GM12878 (cell line): ENCODE measurements at regions not wholly inside any gene's neighbourhood (a gene's known extent, or its start where the extent isn't known, plus 50 kb on each side); places are given as distances from the start of the nearest gene placed in this dataset.

ENCODE experiments used
- BACH1 ChIP-seq: fragments of 450-650 bp; IDR thresholded peaks from 2 replicates; pipeline ENCODE4 v1.6.1; 2017; ENCODE audit warnings: mild to moderate bottlenecking, borderline replicate concordance
- BMI1 ChIP-seq: fragments of 450-650 bp; IDR thresholded peaks from 2 replicates; pipeline ENCODE4 v1.6.1; 2016; ENCODE audit warnings: mild to moderate bottlenecking, moderate library complexity, borderline replicate concordance
- CBFB ChIP-seq: IDR thresholded peaks from 2 replicates; pipeline ENCODE4 v1.6.1; 2016; ENCODE audit warnings: antibody characterized with exemption, low read depth
- CBX5 ChIP-seq: sonication (generic); IDR thresholded peaks from 2 replicates; pipeline ENCODE4 v1.6.1; 2016; ENCODE audit warnings: low read depth, moderate library complexity, mild to moderate bottlenecking, inconsistent platforms
- CREB1 ChIP-seq: IDR thresholded peaks from 2 replicates; pipeline ENCODE4 v1.6.1; 2012; ENCODE audit warnings: low read depth, mild to moderate bottlenecking, inconsistent platforms
- EGR1 ChIP-seq, 2 experiments: IDR thresholded peaks; 1 replicate in 1 of 2; 2 replicates in 1 of 2; pipeline ENCODE4 v1.6.1; 2011 to 2012; ENCODE audit warnings: low read depth in 2 of 2, low read length in 2 of 2, borderline replicate concordance in 1 of 2, mild to moderate bottlenecking in 1 of 2, moderate library complexity in 1 of 2
- EP300 ChIP-seq, 2 experiments: fragments of 150-350 bp in 1 of 2; IDR thresholded peaks; 2 replicates each; pipeline ENCODE4 v1.6.1; 2011 to 2012; ENCODE audit warnings: low read depth in 2 of 2, low read length in 2 of 2, borderline replicate concordance in 1 of 2, improper control_type of control experiment in 1 of 2, inconsistent platforms in 1 of 2; ENCODE audit not compliant: control insufficient read depth in 1 of 2
- HCFC1 ChIP-seq: fragments of 150-350 bp; IDR thresholded peaks from 2 replicates; pipeline ENCODE4 v1.6.1; 2014; ENCODE audit warnings: low read length
- MEF2B ChIP-seq: fragments of 450-650 bp; IDR thresholded peaks from 2 replicates; pipeline ENCODE4 v1.6.1; 2018; ENCODE audit warnings: mild to moderate bottlenecking, moderate library complexity; ENCODE audit not compliant: partially characterized antibody, poor library complexity, severe bottlenecking
- NR2F1 ChIP-seq: fragments of 450-650 bp; conservative IDR thresholded peaks from 2 replicates; pipeline ENCODE4 v1.6.1; 2017; ENCODE audit warnings: mild to moderate bottlenecking
- POLR2AphosphoS5 ChIP-seq: IDR thresholded peaks from 2 replicates; pipeline ENCODE4 v1.6.1; 2011; ENCODE audit warnings: mild to moderate bottlenecking, low read length, inconsistent platforms
- RAD51 ChIP-seq: fragments of 450-650 bp; IDR thresholded peaks from 2 replicates; pipeline ENCODE4 v1.6.1; 2016; ENCODE audit warnings: moderate library complexity, mild to moderate bottlenecking, inconsistent platforms
- RB1 ChIP-seq: fragments of 450-650 bp; formaldehyde crosslinking; IDR thresholded peaks from 2 replicates; pipeline ENCODE4 v1.6.1; 2017; ENCODE audit warnings: mild to moderate bottlenecking, borderline replicate concordance
- SMC3 ChIP-seq: IDR thresholded peaks from 2 replicates; pipeline ENCODE4 v1.6.1; 2011; ENCODE audit warnings: low read length, improper control_type of control experiment, borderline replicate concordance
- SRF ChIP-seq, 2 experiments: IDR thresholded peaks; 2 replicates each; pipeline ENCODE4 v1.6.1; 2011; ENCODE audit warnings: low read depth in 2 of 2, low read length in 2 of 2, mild to moderate bottlenecking in 1 of 2, moderate library complexity in 1 of 2
- TCF3 ChIP-seq: IDR thresholded peaks from 2 replicates; pipeline ENCODE4 v1.6.1; 2012; ENCODE audit warnings: low read depth, mild to moderate bottlenecking, low read length, borderline replicate concordance; ENCODE audit not compliant: insufficient read depth
- ZSCAN29 ChIP-seq: fragments of 450-650 bp; IDR thresholded peaks from 2 replicates; pipeline ENCODE4 v1.6.1; 2017; ENCODE audit warnings: mild to moderate bottlenecking, moderate library complexity
- TF ChIP-seq, protein P1 (sequence below): fragments of 450-650 bp; formaldehyde crosslinking; IDR thresholded peaks from 2 replicates; pipeline ENCODE4 v1.4.0; 2020; ENCODE audit warnings: mild to moderate bottlenecking, moderate library complexity
- TF ChIP-seq, protein P2 (sequence below): IDR thresholded peaks from 2 replicates; pipeline ENCODE4 v1.6.1; 2011; ENCODE audit warnings: low read depth, low read length, improper control_type of control experiment, borderline replicate concordance
- TF ChIP-seq, protein P3 (sequence below): fragments of 450-650 bp; IDR thresholded peaks from 2 replicates; pipeline ENCODE4 v1.6.1; 2014; ENCODE audit warnings: mild to moderate bottlenecking
- TF ChIP-seq, protein P4 (sequence below): fragments of 450-650 bp; IDR thresholded peaks from 2 replicates; pipeline ENCODE4 v1.6.1; 2016; ENCODE audit warnings: mild to moderate bottlenecking
- TF ChIP-seq, protein P5 (sequence below): IDR thresholded peaks from 2 replicates; pipeline ENCODE4 v1.6.1; 2012; ENCODE audit warnings: low read depth, low read length, improper control_type of control experiment
- TF ChIP-seq, protein P6 (sequence below): IDR thresholded peaks from 2 replicates; pipeline ENCODE4 v1.6.1; 2012; ENCODE audit warnings: low read length, inconsistent platforms

DNA sequence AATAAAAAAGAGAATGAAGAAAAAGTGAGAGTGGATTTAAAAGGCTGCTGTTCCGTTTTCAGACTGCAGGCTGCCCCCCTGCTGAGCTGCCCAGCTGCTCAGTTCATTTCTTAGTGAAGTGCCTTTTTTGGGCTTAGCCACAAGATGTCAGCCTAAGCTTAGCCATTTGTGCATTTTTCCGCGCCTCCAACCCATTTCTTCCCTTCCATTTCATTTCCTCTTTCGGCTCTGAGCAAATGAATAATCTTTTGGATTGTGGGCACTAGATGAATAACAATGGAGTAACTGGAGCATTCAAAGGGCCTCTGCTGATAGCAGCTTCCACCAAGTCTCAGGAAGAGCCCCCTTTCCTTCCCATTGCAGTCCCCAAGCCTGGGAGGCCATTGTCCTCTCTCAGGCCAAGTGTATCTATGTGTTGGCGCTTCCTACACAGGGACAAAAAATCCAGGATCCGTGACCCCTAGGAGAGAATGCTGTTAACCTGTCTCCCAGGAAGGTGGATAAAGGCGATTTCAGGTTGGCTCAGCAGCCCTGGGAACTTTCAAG lies 83.5 kb upstream of the SPTLC3 start (continued):
- TF ChIP-seq, protein P1, sequence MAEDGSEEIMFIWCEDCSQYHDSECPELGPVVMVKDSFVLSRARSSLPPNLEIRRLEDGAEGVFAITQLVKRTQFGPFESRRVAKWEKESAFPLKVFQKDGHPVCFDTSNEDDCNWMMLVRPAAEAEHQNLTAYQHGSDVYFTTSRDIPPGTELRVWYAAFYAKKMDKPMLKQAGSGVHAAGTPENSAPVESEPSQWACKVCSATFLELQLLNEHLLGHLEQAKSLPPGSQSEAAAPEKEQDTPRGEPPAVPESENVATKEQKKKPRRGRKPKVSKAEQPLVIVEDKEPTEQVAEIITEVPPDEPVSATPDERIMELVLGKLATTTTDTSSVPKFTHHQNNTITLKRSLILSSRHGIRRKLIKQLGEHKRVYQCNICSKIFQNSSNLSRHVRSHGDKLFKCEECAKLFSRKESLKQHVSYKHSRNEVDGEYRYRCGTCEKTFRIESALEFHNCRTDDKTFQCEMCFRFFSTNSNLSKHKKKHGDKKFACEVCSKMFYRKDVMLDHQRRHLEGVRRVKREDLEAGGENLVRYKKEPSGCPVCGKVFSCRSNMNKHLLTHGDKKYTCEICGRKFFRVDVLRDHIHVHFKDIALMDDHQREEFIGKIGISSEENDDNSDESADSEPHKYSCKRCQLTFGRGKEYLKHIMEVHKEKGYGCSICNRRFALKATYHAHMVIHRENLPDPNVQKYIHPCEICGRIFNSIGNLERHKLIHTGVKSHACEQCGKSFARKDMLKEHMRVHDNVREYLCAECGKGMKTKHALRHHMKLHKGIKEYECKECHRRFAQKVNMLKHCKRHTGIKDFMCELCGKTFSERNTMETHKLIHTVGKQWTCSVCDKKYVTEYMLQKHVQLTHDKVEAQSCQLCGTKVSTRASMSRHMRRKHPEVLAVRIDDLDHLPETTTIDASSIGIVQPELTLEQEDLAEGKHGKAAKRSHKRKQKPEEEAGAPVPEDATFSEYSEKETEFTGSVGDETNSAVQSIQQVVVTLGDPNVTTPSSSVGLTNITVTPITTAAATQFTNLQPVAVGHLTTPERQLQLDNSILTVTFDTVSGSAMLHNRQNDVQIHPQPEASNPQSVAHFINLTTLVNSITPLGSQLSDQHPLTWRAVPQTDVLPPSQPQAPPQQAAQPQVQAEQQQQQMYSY (CRISPR knock-in tag): no peak
- TF ChIP-seq ZSCAN29 (no peak), CREB1 (no peak), RAD51 (no peak), CBX5 (no peak), BACH1 (no peak), TCF3 (peak; percentile 56; the same call in 1 of the 2 replicates), SRF (IDR thresholded peaks at IDR 0.05; ENCODE audit: low read depth in 2 of 2, low read length in 2 of 2) (peak in 1 of 2 experiments; percentile 21; a peak in 1 of 4 replicates), EGR1 (IDR thresholded peaks at IDR 0.05; ENCODE audit: borderline replicate concordance in 1 of 2, low read depth in 2 of 2, low read length in 2 of 2) (no peak), HCFC1 (no peak), EP300 (IDR thresholded peaks at IDR 0.05; ENCODE audit: borderline replicate concordance in 1 of 2, control insufficient read depth in 1 of 2, low read depth in 2 of 2, low read length in 2 of 2) (no peak), BMI1 (no peak), SMC3 (peak; percentile 77), CBFB (no peak), RB1 (peak; percentile 47; the same call in 1 of the 2 replicates), MEF2B (no peak), NR2F1 (no peak), POLR2AphosphoS5 (no peak)
- TF ChIP-seq, protein P2, sequence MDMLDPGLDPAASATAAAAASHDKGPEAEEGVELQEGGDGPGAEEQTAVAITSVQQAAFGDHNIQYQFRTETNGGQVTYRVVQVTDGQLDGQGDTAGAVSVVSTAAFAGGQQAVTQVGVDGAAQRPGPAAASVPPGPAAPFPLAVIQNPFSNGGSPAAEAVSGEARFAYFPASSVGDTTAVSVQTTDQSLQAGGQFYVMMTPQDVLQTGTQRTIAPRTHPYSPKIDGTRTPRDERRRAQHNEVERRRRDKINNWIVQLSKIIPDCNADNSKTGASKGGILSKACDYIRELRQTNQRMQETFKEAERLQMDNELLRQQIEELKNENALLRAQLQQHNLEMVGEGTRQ: no peak
- TF ChIP-seq, protein P3, sequence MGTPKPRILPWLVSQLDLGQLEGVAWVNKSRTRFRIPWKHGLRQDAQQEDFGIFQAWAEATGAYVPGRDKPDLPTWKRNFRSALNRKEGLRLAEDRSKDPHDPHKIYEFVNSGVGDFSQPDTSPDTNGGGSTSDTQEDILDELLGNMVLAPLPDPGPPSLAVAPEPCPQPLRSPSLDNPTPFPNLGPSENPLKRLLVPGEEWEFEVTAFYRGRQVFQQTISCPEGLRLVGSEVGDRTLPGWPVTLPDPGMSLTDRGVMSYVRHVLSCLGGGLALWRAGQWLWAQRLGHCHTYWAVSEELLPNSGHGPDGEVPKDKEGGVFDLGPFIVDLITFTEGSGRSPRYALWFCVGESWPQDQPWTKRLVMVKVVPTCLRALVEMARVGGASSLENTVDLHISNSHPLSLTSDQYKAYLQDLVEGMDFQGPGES: no peak
- TF ChIP-seq, protein P4, sequence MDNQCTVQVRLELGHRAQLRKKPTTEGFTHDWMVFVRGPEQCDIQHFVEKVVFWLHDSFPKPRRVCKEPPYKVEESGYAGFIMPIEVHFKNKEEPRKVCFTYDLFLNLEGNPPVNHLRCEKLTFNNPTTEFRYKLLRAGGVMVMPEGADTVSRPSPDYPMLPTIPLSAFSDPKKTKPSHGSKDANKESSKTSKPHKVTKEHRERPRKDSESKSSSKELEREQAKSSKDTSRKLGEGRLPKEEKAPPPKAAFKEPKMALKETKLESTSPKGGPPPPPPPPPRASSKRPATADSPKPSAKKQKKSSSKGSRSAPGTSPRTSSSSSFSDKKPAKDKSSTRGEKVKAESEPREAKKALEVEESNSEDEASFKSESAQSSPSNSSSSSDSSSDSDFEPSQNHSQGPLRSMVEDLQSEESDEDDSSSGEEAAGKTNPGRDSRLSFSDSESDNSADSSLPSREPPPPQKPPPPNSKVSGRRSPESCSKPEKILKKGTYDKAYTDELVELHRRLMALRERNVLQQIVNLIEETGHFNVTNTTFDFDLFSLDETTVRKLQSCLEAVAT: no peak
- TF ChIP-seq, protein P5, sequence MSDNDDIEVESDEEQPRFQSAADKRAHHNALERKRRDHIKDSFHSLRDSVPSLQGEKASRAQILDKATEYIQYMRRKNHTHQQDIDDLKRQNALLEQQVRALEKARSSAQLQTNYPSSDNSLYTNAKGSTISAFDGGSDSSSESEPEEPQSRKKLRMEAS: no peak
- TF ChIP-seq, protein P6, sequence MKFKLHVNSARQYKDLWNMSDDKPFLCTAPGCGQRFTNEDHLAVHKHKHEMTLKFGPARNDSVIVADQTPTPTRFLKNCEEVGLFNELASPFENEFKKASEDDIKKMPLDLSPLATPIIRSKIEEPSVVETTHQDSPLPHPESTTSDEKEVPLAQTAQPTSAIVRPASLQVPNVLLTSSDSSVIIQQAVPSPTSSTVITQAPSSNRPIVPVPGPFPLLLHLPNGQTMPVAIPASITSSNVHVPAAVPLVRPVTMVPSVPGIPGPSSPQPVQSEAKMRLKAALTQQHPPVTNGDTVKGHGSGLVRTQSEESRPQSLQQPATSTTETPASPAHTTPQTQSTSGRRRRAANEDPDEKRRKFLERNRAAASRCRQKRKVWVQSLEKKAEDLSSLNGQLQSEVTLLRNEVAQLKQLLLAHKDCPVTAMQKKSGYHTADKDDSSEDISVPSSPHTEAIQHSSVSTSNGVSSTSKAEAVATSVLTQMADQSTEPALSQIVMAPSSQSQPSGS: no peak
